SKM-1 (cell line): ENCODE measurements at regions not wholly inside any gene's neighbourhood (a gene's known extent, or its start where the extent isn't known, plus 50 kb on each side); places are given as distances from the start of the nearest gene placed in this dataset.
"Not testable (repeated sequence)": the region's sequence is repeated elsewhere in the genome, so short reads cannot be mapped to it uniquely, and the experiment has no call there.

Source experiments
- DNase-seq: peaks from one replicate; lab custom pipeline; 2025; ENCODE audit not compliant: unreplicated experiment; lab: John Stamatoyannopoulos, UW

DNA sequence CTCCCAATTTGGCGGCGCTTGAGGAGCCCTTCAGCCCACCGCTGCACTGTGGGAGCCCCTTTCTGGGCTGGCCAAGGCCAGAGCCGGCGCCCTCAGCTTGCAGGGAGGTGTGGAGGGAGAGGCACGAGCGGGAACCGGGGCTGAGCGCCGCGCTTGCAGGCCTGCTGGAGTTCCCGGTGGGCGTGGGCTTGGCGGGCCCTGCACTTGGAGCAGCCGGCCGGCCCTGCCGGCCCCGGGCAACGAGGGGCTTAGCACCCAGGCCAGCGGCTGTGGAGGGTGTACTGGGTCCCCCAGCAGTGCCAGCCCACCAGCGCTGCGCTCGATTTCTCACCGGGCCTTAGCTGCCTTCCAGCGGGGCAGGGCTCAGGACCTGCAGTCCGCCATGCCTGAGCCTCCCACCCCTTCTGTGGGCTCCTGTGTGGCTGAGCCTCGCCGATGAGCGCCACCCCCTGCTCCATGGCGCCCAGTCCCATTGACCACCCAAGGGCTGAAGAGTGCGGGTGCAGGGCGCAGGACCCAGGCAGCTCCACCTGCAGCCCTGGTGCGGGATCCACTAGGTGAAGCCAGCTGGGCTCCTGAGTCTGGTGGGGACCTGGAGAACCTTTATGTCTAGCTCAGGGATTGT lies 815.4 kb upstream of the B3GALT2 start:
- not testable (repeated sequence) for DNase-seq

GRCh38 chr1:193988885-193989284 lies 802.5 kb upstream of the B3GALT2 start:
- DNase-seq, result no peak

GRCh38 chr1:193979219-193979618 lies 792.8 kb upstream of the B3GALT2 start:
- no peak for DNase-seq

DNA sequence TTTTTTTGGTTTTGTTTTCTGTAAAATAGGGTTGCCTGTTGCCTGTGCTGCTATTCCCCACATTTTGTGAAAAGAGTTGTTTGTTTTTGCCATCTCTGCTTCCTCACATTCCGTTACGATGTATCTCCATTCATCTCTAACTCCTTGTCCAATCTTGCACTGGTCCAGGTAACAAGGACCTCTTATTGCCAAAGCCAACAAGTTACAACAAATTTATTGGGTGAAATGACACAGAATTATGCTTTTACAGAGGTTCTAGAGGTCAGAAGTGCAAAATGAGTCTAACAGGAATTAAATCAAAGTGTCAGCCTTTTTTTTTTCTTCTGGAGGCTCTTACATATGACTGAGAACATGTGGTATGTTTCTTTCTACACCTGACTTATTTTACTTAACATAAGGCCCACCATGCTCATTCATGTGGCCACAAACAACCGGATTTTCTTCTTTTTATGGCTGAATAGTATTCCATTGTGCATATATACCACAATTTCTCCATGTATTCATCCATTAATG lies 787.9 kb upstream of the B3GALT2 start:
- DNase-seq, result no peak

- no peak for DNase-seq
Measured at GRCh38 chr1:193973428-193973827, 787.0 kb upstream of the B3GALT2 start.

- no peak for DNase-seq
Measured at GRCh38 chr1:193971595-193971994, 785.2 kb upstream of the B3GALT2 start.

- DNase-seq, result no peak
Measured at GRCh38 chr1:193960499-193960898, 774.1 kb upstream of the B3GALT2 start.

- no peak for DNase-seq
Measured at GRCh38 chr1:193960040-193960439, 773.6 kb upstream of the B3GALT2 start.

DNA sequence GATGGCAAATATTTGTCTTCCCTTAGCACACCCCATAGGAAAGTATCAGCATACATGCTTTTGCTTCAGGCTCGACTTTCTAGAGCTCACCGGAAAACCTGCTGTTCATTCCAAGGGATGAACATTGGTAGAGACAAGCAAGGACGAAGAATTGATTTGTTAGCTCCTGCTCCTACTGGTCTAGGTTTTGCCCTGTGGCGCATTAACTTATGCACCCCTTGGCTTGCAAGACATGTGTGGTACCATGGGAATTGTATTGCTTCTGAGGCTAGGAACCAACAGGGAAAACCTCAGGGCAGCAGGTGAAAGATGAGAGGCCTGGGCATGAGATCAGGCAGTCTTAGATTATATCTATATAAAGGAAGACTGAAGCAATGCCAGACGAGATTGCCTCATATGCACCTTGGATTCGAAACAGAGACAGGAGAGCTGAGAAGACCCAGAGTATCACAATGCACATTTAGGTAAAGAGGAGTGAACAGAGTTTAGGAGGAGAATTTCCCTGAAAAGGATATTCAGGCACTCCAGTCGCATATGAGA lies 771.2 kb upstream of the B3GALT2 start:
- no peak for DNase-seq

DNA sequence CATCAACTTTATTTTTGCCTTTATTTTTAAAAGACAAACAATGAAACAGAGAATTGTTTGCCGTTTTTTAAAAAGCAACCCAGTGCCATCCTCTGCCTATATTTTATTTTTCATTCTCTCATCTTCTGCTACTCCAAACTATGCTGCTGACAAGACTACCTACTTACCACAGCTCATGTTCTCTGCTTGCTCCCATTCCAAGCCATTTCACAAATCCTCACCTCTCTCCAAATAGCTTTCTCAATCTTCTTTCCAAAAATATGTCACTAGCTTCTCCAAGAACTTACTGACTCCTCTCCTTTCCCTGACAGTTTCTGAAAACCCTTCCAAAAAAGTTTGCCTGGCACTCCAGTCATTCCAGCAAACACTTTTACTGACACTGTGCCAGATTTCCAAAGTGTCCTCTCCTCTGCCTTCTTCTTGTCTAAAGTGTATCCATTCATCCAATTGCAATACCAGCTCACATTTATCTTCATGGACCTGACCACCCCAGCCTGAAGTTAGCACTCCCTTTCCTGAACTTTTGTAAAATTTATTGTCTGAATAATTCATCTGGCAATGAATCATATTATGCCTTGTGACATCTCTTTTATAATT lies 766.5 kb upstream of the B3GALT2 start:
- no peak for DNase-seq

DNA sequence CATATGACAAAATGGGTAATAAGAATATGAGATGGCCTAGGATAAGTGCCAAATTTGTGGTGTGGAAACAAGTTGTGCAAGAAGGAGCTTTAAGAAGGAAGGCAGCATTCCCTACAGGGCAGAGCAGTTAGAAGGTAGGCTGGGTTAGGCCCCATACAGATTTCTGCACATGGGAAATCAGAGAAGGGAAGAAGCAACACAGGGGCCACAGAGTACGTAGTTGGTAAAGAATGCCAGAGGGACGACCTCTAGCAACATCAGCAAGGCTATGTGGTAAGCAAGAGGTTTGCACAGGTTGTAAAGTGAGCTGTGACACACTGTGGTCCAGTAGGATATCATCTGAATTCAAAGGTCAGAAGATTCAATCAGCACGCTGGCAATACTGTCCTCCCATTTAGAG lies 765.6 kb upstream of the B3GALT2 start:
- no peak for DNase-seq

- DNase-seq, result no peak
Measured at GRCh38 chr1:193944454-193944853, 758.0 kb upstream of the B3GALT2 start.

DNA sequence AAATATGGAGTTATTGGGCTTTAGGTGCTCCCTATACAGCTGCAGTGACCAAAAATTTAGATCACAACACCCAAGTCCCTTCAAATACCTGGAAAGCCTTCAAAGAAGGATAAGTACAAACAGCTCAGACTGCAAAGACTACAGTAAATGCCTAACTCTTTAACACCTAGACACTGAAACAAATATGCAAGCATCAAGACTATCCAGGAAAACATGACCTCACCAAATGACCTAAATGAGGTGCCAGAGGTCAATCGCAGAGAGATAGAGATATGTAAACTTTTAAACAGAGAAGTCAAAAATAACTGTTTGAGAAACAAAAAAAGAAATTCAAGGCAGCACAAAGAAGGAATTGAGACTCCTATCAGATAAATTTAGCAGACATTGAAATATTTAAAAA lies 753.8 kb upstream of the B3GALT2 start:
- DNase-seq, result no peak

GRCh38 chr1:193939585-193939984 lies 753.2 kb upstream of the B3GALT2 start:
- no peak for DNase-seq

DNA sequence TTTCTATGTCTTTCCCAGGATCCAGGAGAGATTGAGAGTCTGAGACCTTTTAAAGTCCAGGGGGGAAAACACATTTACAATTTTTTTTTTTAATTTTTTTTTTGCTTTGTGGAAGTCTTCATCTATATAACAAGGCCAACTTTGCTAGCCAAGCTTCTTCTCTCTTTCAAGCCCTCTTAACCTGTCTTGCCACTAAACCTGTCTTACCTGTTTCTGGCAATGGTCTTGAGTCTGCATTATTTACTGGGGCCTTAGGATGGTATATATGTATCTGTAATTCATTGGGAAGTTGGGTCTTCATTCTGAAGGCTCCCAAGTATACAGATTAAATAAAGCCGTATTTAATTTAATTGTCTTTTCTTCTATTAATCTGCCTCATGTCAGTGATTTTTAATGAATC lies 750.9 kb upstream of the B3GALT2 start:
- DNase-seq, result no peak

GRCh38 chr1:193932979-193933378 lies 746.6 kb upstream of the B3GALT2 start:
- no peak for DNase-seq

DNA sequence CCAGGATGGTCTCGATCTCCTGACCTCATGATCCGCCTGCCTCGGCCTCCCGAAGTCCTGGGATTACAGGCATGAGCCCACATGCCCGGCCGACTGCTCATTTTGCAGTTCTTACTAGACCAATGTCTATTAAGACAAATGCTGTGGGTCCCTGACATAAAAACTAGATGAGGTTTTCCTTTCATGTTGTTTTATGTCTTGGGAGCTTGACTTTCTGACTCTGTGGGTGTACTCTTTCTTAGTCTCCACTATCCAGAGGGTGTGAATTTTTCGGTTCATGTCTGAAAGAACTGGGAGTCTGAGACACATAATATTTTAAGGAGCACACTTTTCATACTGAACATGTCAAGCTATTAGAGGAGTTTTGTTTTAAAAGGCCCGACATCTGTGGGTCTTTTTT lies 744.9 kb upstream of the B3GALT2 start:
- DNase-seq, result no peak

DNA sequence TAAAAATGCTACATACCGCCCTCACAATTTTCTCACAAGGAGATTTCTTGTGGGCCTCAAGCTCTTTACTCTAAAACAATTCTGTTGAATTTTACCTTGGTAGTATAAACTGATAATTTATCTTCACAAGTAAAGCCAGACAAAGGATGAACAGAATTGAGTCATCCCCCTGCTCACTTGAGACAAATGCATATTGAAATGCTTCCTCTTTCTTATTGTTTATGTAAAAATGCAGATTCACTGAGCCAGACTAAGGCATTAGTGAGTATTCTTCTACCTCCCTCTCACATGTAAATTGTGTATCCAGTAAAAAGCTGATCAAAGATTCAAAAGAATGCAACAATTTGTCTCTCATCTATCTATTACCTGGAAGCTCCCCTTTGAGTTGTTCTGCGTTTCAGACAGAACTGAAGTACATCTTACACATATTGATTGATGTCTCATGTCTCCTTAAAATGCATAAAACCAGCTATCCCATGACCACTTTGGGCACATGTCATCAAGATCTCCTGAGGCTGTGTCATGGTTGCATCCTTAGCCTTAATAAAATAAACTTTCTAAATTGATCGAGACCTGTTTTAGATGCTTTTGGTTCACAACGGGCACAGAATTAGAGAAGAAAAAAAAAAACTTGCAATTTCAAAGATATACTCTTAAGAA lies 743.1 kb upstream of the B3GALT2 start:
- no peak for DNase-seq

DNA sequence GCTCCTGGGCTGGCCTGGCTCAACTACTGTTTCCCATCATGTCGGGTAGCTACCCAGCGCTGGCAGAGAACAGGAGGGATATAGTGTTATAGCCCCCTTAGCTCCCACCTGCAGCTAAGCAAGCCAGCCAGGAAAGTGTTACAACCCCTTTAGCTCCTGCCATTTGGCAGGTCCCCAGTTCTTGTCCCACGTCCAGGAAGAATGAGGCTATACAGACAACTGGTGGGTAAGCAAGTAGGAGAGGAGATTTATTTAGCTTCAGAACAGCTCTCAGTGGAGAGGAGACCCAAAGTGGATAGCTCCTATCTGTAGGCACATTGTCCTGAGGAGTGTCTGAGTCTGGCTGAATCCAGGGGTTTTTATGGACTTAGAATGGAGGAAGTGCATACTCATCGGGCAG lies 741.1 kb upstream of the B3GALT2 start:
- DNase-seq, result no peak

- DNase-seq, result no peak
Measured at GRCh38 chr1:193926956-193927355, 740.5 kb upstream of the B3GALT2 start.

- no peak for DNase-seq
Measured at GRCh38 chr1:193919827-193920226, 733.4 kb upstream of the B3GALT2 start.

DNA sequence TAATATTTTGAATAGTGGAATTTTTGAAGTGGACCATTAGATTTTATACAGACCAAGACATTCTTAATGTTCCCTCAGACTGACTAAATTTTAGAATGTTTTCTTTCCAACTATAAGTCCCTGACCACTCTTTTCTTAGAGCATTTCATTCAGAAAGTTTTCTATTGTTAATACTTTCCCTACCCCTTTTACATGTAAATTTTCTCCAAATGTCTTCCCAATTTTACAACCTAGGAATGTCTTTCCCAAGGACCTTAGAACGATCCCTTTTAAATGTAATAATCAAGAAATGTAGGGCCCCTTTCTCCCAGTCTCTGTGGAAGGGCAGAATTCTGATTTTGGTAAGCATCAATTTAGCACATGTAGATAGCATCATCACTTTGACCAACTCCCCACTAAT lies 730.0 kb upstream of the B3GALT2 start:
- DNase-seq, result no peak
